HEK293T (cell line): ENCODE measurements at regions not wholly inside any gene's neighbourhood (a gene's known extent, or its start where the extent isn't known, plus 50 kb on each side); places are given as distances from the start of the nearest gene placed in this dataset.

ENCODE experiments used
- CTCF ChIA-PET: fragments of 350-600 bp; formaldehyde crosslinking; extraction: SDS; loops from one replicate; lab custom pipeline; 2021; ENCODE audit warnings: antibody characterized with exemption, inconsistent platforms; lab: Yijun Ruan, JAX
- POLR2A ChIA-PET: fragments of 350-600 bp; formaldehyde crosslinking; extraction: SDS; loops from one replicate; lab custom pipeline; 2020; ENCODE audit warnings: antibody characterized with exemption, inconsistent platforms; lab: Yijun Ruan, JAX
- DNase-seq: peaks from one replicate; pipeline ENCODE4 v3.0.0; 2012; ENCODE audit warnings: mixed read lengths; ENCODE audit errors: extremely low spot score
- ARNT ChIP-seq: fragments of 450-650 bp; IDR thresholded peaks from 2 replicates; pipeline ENCODE4 v1.6.1; 2017; ENCODE audit warnings: mild to moderate bottlenecking
- BHLHE40 ChIP-seq: fragments of 450-650 bp; IDR thresholded peaks from 2 replicates; pipeline ENCODE4 v1.6.1; 2016; ENCODE audit warnings: mild to moderate bottlenecking, moderate library complexity, borderline replicate concordance
- CTBP1 ChIP-seq: fragments of 450-650 bp; IDR thresholded peaks from 2 replicates; pipeline ENCODE4 v1.6.1; 2016; ENCODE audit warnings: borderline replicate concordance
- ELF4 ChIP-seq: fragments of 450-650 bp; IDR thresholded peaks from 2 replicates; pipeline ENCODE4 v1.6.1; 2017; ENCODE audit warnings: antibody characterized with exemption
- FOXA1 ChIP-seq: fragments of 450-650 bp; IDR thresholded peaks from 2 replicates; pipeline ENCODE4 v1.6.1; 2016; ENCODE audit warnings: mild to moderate bottlenecking
- FOXK2 ChIP-seq: fragments of 450-650 bp; IDR thresholded peaks from 2 replicates; pipeline ENCODE4 v1.6.1; 2016; ENCODE audit warnings: mild to moderate bottlenecking
- FOXM1 ChIP-seq: fragments of 450-650 bp; IDR thresholded peaks from 2 replicates; pipeline ENCODE4 v1.6.1; 2017; ENCODE audit warnings: mild to moderate bottlenecking, borderline replicate concordance
- HDGF ChIP-seq: fragments of 450-650 bp; IDR thresholded peaks from 2 replicates; pipeline ENCODE4 v1.6.1; 2017; ENCODE audit warnings: antibody characterized with exemption, borderline replicate concordance
- L3MBTL2 ChIP-seq: fragments of 450-650 bp; conservative IDR thresholded peaks from 2 replicates; pipeline ENCODE4 v1.6.1; 2016; ENCODE audit warnings: mild to moderate bottlenecking
- LEF1 ChIP-seq: fragments of 450-650 bp; IDR thresholded peaks from 2 replicates; pipeline ENCODE4 v1.6.1; 2017; ENCODE audit warnings: mild to moderate bottlenecking, borderline replicate concordance
- NFRKB ChIP-seq: fragments of 450-650 bp; IDR thresholded peaks from 2 replicates; pipeline ENCODE4 v1.6.1; 2016; ENCODE audit warnings: mild to moderate bottlenecking, moderate library complexity
- SP1 ChIP-seq: fragments of 450-650 bp; IDR thresholded peaks from 2 replicates; pipeline ENCODE4 v1.6.1; 2017
- SUZ12 ChIP-seq: fragments of 450-650 bp; IDR thresholded peaks from 2 replicates; pipeline ENCODE4 v1.6.1; 2016; ENCODE audit warnings: mild to moderate bottlenecking
- TARDBP ChIP-seq: fragments of 450-650 bp; IDR thresholded peaks from 2 replicates; pipeline ENCODE4 v1.6.1; 2016
- ZNF384 ChIP-seq: fragments of 450-650 bp; IDR thresholded peaks from 2 replicates; pipeline ENCODE4 v1.6.1; 2016
- TF ChIP-seq, protein P1 (sequence below): fragments of 450-650 bp; IDR thresholded peaks from 2 replicates; pipeline ENCODE4 v1.6.1; 2016

DNA sequence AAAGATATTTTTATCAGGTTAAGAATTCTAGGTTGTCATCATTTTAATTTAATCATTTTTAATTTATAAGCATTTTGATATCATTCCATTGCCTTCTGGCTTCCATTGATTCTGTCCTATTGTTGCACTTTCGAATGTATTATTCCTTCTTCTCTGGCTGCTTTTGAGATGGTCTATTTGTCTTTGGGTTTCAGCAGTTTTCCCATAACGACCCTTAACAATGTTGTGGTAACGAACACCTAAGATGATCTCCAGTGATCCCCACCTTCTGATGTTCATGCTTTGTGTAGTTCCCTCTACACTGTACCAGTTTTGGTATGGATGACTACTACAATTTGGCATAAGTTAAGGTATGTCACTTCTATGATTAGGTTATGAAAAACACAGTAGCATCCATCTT is 59.9 kb downstream of the MINAR1 start:
- CTCF ChIA-PET = no interaction called here
- TF ChIP-seq SP1 (no peak), NFRKB (no peak), CTBP1 (no peak), BHLHE40 (no peak), FOXK2 (no peak), FOXA1 (no peak), ARNT (no peak), FOXM1 (no peak), ELF4 (no peak), TARDBP (no peak), L3MBTL2 (no peak), SUZ12 (no peak), ZNF384 (no peak), HDGF (no peak), LEF1 (no peak)
- TF ChIP-seq, protein P1, sequence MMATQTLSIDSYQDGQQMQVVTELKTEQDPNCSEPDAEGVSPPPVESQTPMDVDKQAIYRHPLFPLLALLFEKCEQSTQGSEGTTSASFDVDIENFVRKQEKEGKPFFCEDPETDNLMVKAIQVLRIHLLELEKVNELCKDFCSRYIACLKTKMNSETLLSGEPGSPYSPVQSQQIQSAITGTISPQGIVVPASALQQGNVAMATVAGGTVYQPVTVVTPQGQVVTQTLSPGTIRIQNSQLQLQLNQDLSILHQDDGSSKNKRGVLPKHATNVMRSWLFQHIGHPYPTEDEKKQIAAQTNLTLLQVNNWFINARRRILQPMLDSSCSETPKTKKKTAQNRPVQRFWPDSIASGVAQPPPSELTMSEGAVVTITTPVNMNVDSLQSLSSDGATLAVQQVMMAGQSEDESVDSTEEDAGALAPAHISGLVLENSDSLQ = no peak
- POLR2A ChIA-PET = no interaction called here
- no peak for DNase-seq

DNA sequence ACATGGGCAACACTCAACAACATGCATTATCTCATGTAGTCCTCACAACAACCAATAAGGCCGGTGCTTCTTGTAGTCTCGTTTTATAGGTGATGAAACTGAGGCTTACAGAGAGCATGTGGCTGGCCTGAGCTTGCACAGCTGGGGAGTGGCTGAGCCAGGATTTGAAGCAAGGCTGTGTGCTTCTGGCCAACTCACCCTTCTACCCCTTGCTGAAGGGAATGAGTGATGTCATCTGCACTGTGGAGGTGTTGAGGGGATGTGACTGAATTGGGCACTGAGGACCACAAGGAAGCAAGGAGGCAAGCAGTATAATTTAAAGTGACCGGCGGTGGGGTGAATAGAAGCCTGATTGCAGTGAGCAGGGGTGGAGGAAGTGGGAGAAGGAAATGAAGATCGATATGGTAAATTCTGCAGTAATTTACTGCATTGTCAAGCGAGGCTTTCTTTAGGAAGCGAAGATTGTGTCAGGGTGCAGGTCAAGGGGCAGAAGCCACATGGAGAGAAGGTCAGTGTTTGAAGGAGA is 62.3 kb downstream of the MINAR1 start:
- CTCF ChIA-PET = no interaction called here

DNA sequence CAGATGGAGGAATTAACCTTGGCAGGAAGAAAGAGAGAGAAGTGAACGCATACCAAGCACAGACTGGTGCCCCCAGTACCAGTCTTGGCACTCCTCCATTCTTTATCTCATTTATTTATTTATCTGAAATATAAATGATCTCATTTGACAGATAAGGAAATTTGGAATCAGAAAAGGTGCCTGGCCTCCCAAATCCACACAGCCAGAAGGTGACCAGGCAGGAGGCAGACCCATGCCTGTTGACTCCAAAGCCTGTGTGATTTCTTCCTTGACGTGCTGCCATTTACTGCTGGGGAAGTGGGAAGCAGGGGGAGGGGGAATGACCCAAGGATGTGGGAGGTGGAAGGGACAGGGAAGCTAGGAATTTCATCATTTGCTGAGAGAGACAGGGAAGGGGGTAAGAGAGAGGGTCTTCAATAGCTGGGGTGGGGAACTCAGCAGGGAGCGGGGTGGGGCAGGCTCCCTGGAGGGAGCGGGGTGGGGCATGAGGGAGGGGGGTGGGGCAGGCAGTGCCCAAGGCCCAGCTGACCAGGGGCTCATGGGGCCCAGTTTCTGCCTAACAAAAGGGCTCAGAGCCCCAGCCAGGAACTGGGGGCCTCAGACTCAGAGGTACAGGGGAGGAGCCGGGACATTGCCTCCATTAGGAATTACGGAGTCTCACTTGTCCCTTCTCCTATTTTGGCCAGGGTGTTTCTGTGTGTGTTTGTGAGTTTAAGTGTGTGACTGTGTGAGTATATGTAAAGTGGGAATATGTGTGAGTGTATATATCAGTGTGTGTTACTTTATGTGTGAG is 63.0 kb downstream of the MINAR1 start:
- CTCF ChIA-PET = no interaction called here
- POLR2A ChIA-PET = no interaction called here
- no peak for DNase-seq
- TF ChIP-seq ZNF384 (no peak), LEF1 (no peak), CTBP1 (no peak), SP1 (no peak), BHLHE40 (no peak), HDGF (no peak), SUZ12 (no peak), NFRKB (no peak), FOXA1 (no peak), TARDBP (no peak), ARNT (no peak), FOXK2 (no peak), FOXM1 (no peak), L3MBTL2 (no peak), ELF4 (no peak)
- TF ChIP-seq, protein P1 = no peak

More for the DNA sequence above, 62.3 kb downstream of the MINAR1 start:
- DNase-seq = no peak
- POLR2A ChIA-PET = no interaction called here
- TF ChIP-seq L3MBTL2 = no peak
- no peak for TF ChIP-seq SP1
- TF ChIP-seq FOXM1 = no peak
- TF ChIP-seq ZNF384 = no peak
- no peak for TF ChIP-seq ARNT
- no peak for TF ChIP-seq FOXK2
- TF ChIP-seq SUZ12 = no peak
- no peak for TF ChIP-seq TARDBP
- TF ChIP-seq ELF4 = no peak

DNA sequence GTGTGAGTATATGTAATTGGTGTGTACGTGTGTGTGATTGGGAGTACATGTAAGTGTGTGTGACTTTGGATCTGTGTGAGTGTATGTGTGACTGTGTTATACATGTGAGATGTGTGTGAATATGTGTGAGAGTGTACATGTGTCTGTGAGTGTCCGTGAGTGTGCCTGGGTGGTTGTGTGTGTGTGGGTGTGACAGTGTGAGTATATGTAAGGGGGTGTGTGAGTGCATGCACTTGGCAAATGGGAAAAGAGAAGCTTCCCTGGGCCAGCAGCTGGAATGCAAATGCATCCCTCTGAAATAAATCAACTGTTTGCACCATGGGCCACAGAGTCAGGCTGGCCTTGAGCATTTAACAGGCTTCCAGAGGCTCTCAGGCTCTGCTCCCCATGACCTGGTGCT is 63.6 kb downstream of the MINAR1 start:
- no peak for TF ChIP-seq TARDBP
- TF ChIP-seq NFRKB = no peak
- CTCF ChIA-PET = no interaction called here
- no peak for DNase-seq
- POLR2A ChIA-PET = no interaction called here

DNA sequence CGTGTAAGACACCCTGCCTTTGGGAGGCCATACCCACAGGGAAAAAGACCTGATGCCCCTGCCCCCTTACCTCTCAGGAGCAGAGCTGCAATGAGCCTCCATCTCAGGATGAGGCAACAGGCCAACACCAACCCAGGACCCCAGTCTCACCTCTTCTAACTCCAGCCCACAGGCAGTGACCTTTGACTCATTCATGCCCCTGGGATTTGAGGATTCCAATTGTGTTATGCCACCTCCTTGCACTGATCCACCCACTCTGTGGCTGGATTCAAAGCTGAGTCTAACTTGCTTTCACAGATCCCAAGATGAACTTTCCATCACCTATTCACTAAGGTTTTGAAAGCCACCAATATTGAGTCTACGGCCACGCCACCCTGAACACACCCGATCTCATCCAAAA is 64.7 kb downstream of the MINAR1 start:
- POLR2A ChIA-PET = no interaction called here

DNA sequence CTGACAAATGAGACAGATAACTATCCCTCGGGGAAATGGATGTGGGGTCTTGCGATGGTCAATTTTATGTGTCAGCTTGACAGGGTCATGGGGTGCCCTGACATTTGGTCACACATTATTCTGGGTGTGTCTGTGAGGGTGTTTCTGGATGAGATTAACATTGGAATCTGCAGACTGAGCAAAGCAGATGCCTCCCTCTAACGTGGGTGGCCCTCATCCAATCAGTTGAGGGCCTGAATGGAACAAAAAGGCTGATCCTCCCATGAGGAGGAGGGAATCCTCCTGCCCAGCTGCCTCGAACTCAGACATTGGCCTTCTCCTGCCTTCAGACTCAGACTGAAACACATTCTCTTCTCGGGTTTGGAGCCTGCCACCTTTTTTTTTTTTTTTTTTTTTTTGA is 69.0 kb downstream of the MINAR1 start:
- TF ChIP-seq LEF1 (no peak), HDGF (no peak), FOXA1 (no peak)
- ChIA-PET POLR2A (no interaction called here), CTCF (no interaction called here)
- no peak for DNase-seq

More for the DNA sequence above, 64.7 kb downstream of the MINAR1 start:
- no peak for DNase-seq
- CTCF ChIA-PET = no interaction called here
- TF ChIP-seq, protein P1 = no peak
- no peak for TF ChIP-seq NFRKB
- TF ChIP-seq CTBP1 = no peak
- no peak for TF ChIP-seq FOXA1
- no peak for TF ChIP-seq SP1
- no peak for TF ChIP-seq LEF1
- no peak for TF ChIP-seq FOXM1
- no peak for TF ChIP-seq SUZ12
- TF ChIP-seq ELF4 = no peak
- TF ChIP-seq L3MBTL2 = no peak
- TF ChIP-seq HDGF = no peak
- no peak for TF ChIP-seq TARDBP
- no peak for TF ChIP-seq ARNT
